ENCODE measurements at regions not wholly inside any gene's neighbourhood (a gene's known extent, or its start where the extent isn't known, plus 50 kb on each side); places are given as distances from the start of the nearest gene placed in this dataset.
"Not testable (repeated sequence)": the region's sequence is repeated elsewhere in the genome, so short reads cannot be mapped to it uniquely, and the experiment has no call there.

DNA sequence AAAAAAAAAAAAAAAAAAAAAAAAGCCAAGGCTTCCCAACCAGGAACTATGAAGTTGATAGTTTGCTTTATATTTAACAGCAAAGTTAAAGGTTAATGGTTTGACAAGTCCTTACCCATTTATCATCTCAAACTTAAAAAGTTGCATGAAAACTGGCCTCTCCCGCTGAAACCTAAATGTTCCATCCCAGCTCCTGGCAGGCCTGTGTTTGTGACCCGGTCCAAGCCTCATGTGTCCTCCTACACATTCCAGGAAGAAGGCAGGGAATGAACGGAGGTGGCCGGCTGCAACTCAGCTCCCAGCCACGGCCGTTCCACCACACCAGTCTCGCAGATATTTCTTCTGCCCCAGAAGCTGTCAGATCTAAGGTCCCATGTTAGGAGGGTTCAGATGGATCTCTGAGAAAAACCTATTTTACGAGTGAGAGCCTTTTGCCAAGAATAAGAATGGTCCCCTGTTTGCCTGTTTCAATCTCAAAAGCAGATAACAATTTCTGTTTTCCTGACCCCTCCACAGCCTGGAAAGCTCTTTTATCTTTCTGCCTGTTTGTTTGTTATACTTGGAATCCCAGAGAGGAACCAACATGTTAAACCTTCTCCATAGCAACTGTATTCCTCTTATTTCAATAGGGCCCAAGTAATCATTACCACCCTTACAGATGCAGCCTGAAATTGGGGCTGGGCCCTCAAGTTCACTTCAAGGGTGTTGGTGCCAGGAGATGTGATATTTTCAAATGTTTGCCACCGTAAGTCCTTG lies 56.5 kb downstream of the KCTD12 start:
- DNase-seq (ENCODE audit: low spot score), result no peak

GRCh38 chr13:76828316-76828741 lies 57.9 kb downstream of the KCTD12 start:
- no peak for DNase-seq (ENCODE audit: low spot score)

DNA sequence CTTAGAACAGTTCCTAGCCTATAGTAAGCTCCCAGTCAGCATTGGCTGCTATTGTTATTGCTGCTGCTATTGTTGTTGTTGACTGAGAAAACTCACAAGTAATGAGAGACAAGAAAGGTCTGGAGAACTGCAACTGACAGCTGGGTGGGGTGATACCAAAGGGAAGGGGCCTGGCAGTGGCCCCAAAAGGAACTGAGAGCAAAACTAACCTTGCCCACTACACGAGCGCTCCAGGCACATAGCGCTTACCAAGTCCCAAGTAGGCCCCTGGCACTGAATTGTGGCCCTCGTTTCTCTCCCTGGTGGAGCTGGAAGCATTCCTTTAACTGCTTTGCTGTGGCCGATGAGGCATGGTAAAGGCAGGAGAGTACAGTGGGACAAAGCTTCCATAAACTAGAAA lies 59.7 kb downstream of the KCTD12 start:
- DNase-seq (ENCODE audit: low spot score), result no peak

DNA sequence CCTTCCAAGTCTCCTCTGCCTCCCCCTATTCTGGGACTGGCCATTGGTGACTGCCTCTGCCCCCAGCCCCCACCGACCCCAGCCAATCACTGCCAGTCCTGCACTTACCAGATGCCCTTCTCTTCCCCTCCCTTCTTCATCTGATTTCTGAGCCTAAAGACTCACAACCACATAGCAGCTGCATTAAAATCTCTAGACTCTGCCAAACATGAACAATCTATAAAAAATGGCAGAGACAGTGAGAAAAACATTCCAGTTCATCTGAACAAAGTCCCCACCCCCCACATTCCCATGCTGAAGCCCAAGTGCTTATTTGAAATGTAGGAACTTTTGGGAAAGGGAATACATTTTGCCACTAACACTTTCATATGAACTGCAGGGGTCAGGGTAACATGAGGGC lies 60.8 kb downstream of the KCTD12 start:
- DNase-seq (ENCODE audit: low spot score), result no peak

DNA sequence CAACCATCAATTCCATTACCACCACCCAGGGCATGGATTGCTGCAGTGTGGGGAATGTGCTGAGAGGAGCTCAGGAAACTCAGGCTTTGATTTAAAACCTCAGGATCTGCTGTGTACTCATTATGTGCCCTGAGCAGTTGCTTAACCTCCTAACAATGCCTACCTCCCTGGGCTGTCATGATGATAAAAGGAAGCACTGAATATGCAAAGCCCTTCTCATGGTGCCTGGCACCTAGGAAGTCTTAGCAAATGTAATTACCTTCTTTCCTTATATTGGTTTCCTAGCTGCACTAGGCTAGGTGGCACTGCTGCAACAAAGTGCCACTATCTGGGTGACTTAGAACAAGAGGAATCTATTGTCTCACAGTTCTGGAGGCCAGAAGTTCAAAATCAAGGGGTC lies 62.2 kb downstream of the KCTD12 start:
- no peak for DNase-seq (ENCODE audit: low spot score)

DNA sequence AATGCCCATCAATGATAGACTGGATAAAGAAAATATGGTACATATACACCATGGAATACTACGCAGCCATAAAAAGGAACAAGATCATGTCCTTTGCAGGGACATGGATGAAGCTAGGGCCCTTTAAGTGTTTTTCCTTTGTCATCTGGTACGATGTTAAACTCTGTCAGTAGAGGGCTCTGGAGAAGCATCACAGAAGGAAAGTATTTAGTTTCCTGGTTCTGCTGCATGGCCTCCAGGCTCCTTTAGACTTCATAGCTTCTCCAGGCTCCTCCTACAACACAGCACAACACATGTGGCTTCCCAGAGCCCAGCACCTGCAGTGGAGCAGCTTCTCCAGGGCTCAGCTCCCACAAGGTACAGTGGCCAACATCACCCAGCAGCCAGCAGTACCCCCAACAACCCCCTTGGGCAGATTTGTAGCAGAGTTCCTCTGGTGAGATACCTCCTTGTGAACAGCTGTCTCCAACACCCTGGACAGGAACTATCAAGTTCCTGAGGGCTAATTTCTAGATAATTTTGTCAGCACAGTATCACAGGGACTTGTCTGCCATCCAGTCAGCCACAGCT lies 63.4 kb downstream of the KCTD12 start:
- DNase-seq (ENCODE audit: low spot score), result no peak

DNA sequence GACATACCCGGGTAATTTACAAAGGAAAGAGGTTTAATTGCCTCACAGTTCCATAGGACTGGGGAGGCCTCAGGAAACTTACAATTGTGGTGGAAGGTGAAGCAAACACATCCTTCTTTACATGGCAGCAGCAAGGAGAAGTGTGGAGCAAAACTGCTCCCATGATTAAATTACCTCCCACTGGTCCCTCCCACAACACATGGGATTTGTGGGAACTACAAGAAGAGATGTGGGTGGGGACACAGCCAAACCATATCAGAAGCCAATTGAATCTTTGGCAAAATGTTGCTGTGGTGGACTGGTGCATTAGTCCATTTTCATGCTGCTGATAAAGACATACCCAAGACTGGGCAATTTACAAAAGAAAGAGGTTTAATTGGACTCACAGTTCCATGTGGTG lies 65.0 kb downstream of the KCTD12 start:
- DNase-seq (ENCODE audit: low spot score), result not testable (repeated sequence)

- no peak for DNase-seq (ENCODE audit: low spot score)
Measured at GRCh38 chr13:76820759-76821158, 65.4 kb downstream of the KCTD12 start.

DNA sequence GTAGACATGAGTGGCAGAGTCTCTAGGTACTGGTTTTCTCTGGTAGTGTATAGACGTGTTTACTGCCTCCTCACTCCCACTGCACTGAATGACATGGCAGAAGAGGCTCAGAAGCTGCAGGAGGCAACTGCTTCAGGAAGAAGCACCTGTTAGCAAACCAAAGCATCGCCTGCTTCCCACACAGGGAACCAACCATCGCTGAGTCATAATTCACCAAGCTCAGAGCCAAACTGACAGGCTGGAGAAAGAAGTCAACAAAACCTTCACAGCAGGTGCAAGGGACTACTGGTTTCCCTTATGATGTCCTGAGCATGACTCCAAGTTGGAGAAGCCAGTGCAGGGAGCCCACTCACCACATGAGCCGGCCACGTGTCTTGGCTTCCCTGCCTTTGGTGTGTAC lies 69.8 kb downstream of the KCTD12 start:
- no peak for DNase-seq (ENCODE audit: low spot score)

- DNase-seq (ENCODE audit: low spot score), result no peak
Measured at GRCh38 chr13:76815344-76815743, 70.9 kb downstream of the KCTD12 start.

- DNase-seq (ENCODE audit: low spot score), result no peak
Measured at GRCh38 chr13:76813891-76814290, 72.3 kb downstream of the KCTD12 start.

DNA sequence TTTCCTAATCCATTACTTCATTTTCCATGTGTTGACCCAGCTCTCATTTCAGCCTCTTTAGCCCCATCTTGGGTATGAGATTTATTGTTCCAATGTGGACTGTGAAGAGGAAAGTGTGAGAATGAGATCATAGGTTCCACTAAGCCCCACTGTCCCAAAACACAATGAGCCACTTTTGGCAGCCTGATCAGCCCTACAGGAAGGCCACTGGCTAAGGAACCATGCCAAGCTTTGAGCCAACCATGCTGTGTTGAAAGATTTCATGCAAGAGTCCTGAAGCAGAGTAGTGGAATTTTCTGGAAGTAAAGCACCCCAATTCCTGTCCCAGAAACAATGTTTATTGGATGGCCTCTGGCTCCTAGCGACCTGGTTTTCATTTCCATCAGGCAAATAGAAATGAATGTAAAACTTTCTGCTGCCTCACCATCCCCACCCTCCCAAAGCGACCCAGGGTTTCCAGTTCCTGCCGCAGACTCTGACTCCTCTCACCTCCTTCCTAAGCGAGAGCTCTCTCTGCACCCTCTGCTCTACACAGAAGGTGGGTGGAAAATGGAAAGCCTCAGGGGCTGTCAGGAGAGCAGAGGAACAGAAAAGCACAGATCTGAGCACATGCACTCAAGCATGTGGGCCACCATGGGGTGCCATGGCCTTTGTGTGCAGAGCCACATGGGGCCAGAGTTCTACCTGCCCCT lies 73.1 kb downstream of the KCTD12 start:
- no peak for DNase-seq (ENCODE audit: low spot score)

DNA sequence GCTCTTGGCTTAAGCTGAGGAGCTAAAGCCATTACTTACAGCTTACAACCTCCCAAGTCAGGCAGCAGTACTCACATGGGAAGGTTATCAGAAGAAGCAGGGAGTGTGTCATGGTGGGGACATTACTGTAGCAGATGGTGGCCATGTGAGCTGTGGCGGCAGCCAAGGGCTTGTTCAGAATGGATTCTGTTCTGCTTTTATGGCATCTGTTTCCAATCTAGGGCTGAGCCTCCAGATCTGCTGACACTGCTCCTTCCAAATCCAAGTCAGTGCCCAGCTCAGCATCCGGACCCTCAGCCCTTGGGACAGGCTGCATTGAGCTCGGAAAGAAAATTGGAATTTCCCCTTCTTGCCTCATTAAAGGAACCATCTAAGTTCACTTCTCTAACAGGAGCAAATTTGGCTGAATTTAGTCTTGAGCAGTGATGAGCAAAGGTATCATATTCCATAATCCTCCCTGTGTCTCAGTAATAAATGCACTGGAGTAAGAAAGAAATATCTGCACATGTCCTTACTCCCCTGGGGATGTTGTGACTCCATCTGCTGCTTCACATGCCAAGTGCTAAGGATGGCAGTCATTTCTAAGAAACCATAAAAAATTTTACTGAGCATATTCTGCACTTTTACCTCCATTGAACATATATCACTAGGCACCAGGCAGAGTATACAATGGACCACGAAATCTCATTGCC lies 73.9 kb downstream of the KCTD12 start:
- DNase-seq (ENCODE audit: low spot score), result no peak

- DNase-seq (ENCODE audit: low spot score), result no peak
Measured at GRCh38 chr13:76809389-76809788, 76.8 kb downstream of the KCTD12 start.

DNA sequence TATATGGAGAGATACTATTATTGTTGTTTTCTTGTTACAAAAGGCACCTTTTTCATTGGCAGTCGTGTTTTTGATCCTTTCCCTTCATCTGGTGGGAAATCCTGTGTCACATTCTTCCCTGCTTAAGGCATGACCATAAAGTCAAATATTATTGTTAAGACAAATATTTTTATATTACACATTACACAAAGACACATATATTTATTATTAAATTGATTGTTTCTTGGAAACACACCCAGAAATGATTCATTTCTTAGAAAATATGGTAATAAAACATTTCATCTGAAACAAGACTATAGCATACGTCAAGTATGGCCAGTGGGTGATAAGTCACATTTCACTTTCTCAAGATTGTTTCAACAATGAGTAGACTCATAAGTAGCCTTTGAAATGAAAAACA lies 77.3 kb downstream of the KCTD12 start:
- DNase-seq (ENCODE audit: low spot score), result no peak

DNA sequence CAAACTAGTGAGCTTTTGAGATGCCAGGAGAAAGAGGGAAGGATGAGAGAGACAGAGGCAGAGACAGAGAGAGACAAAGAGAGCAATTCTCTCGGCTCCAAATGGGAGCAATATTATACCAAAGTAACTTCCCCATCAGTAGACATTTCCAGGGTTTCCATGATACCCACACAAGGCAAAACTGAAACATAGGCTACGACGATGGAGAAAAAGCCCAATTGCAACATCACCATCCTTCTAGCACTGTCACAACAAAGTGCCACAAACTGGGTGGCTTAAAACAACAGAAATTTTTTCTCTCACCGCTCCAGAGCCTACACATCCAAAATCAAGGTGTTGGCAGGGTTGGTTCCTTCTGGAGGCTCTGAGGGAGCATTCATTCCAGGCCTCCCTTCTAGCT lies 81.4 kb downstream of the KCTD12 start:
- DNase-seq (ENCODE audit: low spot score), result no peak

GRCh38 chr13:76803831-76804230 lies 82.4 kb downstream of the KCTD12 start:
- DNase-seq (ENCODE audit: low spot score), result no peak

- DNase-seq (ENCODE audit: low spot score), result no peak
Measured at GRCh38 chr13:76800943-76801342, 85.3 kb downstream of the KCTD12 start.

- DNase-seq (ENCODE audit: low spot score), result no peak
Measured at GRCh38 chr13:76799696-76800095, 86.5 kb downstream of the KCTD12 start.

- DNase-seq (ENCODE audit: low spot score), result no peak
Measured at GRCh38 chr13:76798037-76798436, 88.2 kb downstream of the KCTD12 start.

GRCh38 chr13:76797361-76797760 lies 88.8 kb downstream of the KCTD12 start:
- no peak for DNase-seq (ENCODE audit: low spot score)

DNA sequence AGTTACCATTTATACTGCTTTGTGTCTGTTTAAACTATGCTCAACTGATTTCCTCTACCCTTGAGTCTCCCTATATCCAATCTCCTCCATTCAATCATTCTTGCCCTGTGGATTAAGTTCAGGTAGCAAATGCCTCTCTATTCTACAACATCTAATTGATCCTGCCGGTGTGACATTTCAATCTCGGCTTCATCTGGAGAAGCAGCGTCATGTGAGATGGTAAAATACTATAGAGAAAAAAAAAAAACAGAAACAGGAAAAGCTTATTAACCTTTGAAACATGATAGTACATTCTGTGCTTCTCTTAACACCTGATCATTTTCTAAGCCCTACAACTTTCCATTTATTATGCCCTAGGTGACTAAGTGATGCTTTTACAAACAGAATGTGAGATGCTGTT lies 89.4 kb downstream of the KCTD12 start:
- DNase-seq (ENCODE audit: low spot score), result no peak
